Calu3 (cell line): ENCODE measurements at regions not wholly inside any gene's neighbourhood (a gene's known extent, or its start where the extent isn't known, plus 50 kb on each side); places are given as distances from the start of the nearest gene placed in this dataset.

Experiments used
- BruUV-seq: library from RNA; stranded (reverse); fragments of 400-500 nt; replicated peaks from 2 replicates; lab custom pipeline; 2021; lab: Mats Ljungman, UMichigan
- CTCF ChIA-PET: fragments of 300-600 bp; sonication (Branson Sonifier 250); formaldehyde crosslinking; loops from one replicate; lab custom pipeline; 2022; ENCODE audit warnings: antibody characterized with exemption; lab: Charles Lee
- DNase-seq: peaks from one replicate; pipeline ENCODE4 v3.0.0; 2022
- H3K27ac Mint-ChIP-seq: one replicate; pipeline ENCODE4 v1.8.0; 2022; ENCODE audit warnings: mixed read lengths; ENCODE audit not compliant: unreplicated experiment
- H3K27me3 Mint-ChIP-seq: one replicate; pipeline ENCODE4 v1.8.0; 2022; ENCODE audit warnings: mixed read lengths; ENCODE audit not compliant: unreplicated experiment
- H3K36me3 Mint-ChIP-seq: one replicate; pipeline ENCODE4 v1.8.0; 2022; ENCODE audit warnings: mild to moderate bottlenecking, moderate library complexity, mixed read lengths; ENCODE audit not compliant: insufficient read depth, unreplicated experiment
- H3K4me1 Mint-ChIP-seq: one replicate; pipeline ENCODE4 v1.8.0; 2022; ENCODE audit warnings: mild to moderate bottlenecking, low read depth, mixed read lengths; ENCODE audit not compliant: unreplicated experiment
- H3K4me3 Mint-ChIP-seq: one replicate; pipeline ENCODE4 v1.8.0; 2022; ENCODE audit warnings: mild to moderate bottlenecking, low read depth, moderate library complexity, mixed read lengths; ENCODE audit not compliant: unreplicated experiment
- H3K9me3 Mint-ChIP-seq: one replicate; pipeline ENCODE4 v1.8.0; 2022; ENCODE audit warnings: low read depth, mixed read lengths; ENCODE audit not compliant: unreplicated experiment
- intact Hi-C: fragments of 100-400 bp; cut with micrococcal nuclease; formaldehyde crosslinking; loops from one replicate; pipeline ENCODE4 v1.10.0; 2022; ENCODE audit not compliant: unreplicated experiment
- TF ChIP-seq, protein P1 (sequence below): fragments of 200-600 bp; IDR thresholded peaks from one replicate; pipeline ENCODE4 v1.8.0; 2022; ENCODE audit warnings: antibody characterized with exemption; ENCODE audit not compliant: unreplicated experiment

DNA sequence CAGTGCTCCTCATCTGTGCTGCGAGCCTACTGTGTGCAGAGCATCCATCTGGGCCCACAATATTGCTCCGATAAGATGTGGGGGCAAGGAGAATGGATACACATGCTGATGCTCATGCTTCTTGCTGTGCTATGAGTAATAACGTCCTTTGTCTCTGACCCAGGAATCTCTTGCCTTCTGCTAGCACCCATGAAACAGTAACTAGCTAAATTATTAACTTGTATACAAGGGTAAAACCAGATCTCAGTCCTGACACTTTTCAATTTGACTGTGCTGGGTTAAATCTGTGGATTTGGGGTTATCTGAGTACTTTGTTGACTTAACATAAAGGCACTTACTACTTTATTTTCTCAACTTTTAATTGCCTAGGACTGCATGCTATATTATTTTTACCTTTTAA lies 357.6 kb downstream of the SLC4A3 start:
- no peaks in the 10 kb centered on the region for H3K9me3 Mint-ChIP-seq
- TF ChIP-seq, protein P1, sequence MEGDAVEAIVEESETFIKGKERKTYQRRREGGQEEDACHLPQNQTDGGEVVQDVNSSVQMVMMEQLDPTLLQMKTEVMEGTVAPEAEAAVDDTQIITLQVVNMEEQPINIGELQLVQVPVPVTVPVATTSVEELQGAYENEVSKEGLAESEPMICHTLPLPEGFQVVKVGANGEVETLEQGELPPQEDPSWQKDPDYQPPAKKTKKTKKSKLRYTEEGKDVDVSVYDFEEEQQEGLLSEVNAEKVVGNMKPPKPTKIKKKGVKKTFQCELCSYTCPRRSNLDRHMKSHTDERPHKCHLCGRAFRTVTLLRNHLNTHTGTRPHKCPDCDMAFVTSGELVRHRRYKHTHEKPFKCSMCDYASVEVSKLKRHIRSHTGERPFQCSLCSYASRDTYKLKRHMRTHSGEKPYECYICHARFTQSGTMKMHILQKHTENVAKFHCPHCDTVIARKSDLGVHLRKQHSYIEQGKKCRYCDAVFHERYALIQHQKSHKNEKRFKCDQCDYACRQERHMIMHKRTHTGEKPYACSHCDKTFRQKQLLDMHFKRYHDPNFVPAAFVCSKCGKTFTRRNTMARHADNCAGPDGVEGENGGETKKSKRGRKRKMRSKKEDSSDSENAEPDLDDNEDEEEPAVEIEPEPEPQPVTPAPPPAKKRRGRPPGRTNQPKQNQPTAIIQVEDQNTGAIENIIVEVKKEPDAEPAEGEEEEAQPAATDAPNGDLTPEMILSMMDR = no peak
- no peaks in the 10 kb centered on the region for H3K4me1 Mint-ChIP-seq
- CTCF ChIA-PET = no interaction called here
- no peak for DNase-seq
- H3K27ac Mint-ChIP-seq = no peak overlapping the region
- BruUV-seq = no TSS peak
- intact Hi-C loops = no loop called here
- H3K36me3 Mint-ChIP-seq = no peaks in the 10 kb centered on the region
- no peak overlapping the region for H3K4me3 Mint-ChIP-seq
- no peaks in the 10 kb centered on the region for H3K27me3 Mint-ChIP-seq

DNA sequence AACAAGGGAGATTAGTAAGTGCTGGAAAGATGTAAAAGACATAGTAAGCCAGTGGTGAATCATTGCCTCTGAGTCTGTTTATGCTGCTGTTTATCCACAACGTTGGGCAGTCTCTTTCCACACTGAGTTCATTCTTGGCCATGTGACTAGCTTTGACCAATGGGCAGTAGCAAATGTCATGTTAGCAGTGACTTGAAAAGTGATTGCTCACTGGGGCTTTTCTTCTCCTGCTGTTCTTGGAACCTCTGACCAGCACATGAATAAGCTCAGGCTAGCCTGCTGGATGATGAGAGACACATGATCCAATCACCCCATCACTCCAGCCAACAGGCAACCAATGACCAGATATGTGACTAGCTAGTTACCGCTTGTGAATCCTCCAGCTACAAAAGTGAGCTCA lies 360.4 kb downstream of the SLC4A3 start:
- Mint-ChIP-seq H3K4me1 (no peaks in the 10 kb centered on the region), H3K27ac (no peak overlapping the region), H3K4me3 (no peak overlapping the region), H3K36me3 (no peaks in the 10 kb centered on the region), H3K9me3 (no peaks in the 10 kb centered on the region), H3K27me3 (no peaks in the 10 kb centered on the region)
- intact Hi-C loops = no loop called here
- no peak for DNase-seq
- TF ChIP-seq, protein P1 = no peak
- CTCF ChIA-PET = interaction anchor here (0.6 kb wide), 1 partner anchor 532 kb away, joined by 3 read pairs; no protein-coding TSS in a partner anchor
- BruUV-seq = no TSS peak

DNA sequence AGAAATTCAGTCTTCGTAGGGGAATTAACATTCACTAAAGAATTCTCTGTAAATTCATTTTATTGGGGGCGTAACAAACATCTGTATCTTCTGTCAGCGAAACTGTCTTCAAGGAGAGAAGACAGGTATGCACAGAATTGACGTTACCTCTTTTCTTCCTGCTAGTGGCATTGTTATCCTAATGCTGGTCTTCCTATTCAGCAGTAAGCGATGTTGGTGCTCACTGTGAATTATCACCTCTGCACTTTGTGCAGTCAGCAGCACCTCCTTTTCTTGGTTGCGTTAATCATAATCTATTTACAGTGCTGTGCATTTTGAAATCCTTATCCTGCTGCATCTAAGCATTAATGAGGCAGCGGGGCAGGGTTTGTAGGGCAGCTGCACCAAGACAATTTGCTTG lies 362.3 kb downstream of the SLC4A3 start:
- no peak overlapping the region for H3K27ac Mint-ChIP-seq
- no peaks in the 10 kb centered on the region for H3K36me3 Mint-ChIP-seq
- H3K27me3 Mint-ChIP-seq = no peaks in the 10 kb centered on the region
- H3K4me1 Mint-ChIP-seq = no peaks in the 10 kb centered on the region
- intact Hi-C loops = no loop called here
- no peak for DNase-seq
- BruUV-seq = no TSS peak
- CTCF ChIA-PET = no interaction called here
- TF ChIP-seq, protein P1 = no peak
- H3K4me3 Mint-ChIP-seq = no peak overlapping the region
- no peaks in the 10 kb centered on the region for H3K9me3 Mint-ChIP-seq

DNA sequence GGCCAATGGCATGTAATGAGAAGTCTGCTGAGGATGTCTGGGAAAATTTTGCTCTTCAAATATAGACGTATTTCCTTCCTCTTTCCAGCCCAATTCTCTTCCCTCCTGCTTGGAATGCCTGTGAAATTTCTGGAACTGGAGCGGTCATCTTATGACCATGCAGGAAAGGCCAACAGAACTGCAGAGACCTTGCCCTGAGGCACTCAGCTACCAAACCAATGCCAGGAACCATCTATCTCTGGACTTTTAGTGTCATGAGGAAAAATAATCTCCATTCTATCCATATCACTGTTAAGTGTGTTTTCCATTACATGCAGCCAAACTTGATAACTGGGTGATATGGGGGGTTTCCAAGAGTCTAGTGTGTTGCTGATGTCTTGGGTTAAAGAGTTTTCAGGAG lies 363.7 kb downstream of the SLC4A3 start:
- Mint-ChIP-seq H3K4me3 (no peak overlapping the region), H3K4me1 (no peaks in the 10 kb centered on the region), H3K27me3 (no peaks in the 10 kb centered on the region), H3K9me3 (no peaks in the 10 kb centered on the region), H3K36me3 (no peaks in the 10 kb centered on the region), H3K27ac (no peak overlapping the region)
- CTCF ChIA-PET = no interaction called here
- TF ChIP-seq, protein P1 = no peak
- BruUV-seq = no TSS peak
- no peak for DNase-seq
- intact Hi-C loops = no loop called here
